ENCODE measurements at regions not wholly inside any gene's neighbourhood (a gene's known extent, or its start where the extent isn't known, plus 50 kb on each side); places are given as distances from the start of the nearest gene placed in this dataset.

DNA sequence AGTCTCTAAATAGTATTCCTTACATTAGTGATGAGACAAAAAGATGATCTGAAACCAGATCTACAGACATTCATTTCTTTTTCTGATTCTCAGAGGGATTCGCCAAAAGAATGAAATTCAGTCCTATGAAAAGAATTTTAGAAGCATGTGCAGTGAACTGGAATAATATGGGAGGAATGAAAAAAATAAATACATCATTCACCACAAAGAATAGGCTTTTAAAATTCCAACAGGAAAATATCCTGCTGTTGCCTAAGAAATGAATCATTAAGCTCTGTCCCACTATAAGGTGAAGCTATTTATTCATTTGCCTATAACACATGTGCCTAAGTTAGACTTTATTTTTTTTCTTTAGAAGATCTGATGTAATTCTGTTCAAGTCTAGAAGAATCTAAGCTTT lies 165.9 kb downstream of the IL15 start:
- no peak for TF ChIP-seq CTCF (conservative IDR thresholded peaks at IDR 0.05; ENCODE audit: low read depth, low read length)

DNA sequence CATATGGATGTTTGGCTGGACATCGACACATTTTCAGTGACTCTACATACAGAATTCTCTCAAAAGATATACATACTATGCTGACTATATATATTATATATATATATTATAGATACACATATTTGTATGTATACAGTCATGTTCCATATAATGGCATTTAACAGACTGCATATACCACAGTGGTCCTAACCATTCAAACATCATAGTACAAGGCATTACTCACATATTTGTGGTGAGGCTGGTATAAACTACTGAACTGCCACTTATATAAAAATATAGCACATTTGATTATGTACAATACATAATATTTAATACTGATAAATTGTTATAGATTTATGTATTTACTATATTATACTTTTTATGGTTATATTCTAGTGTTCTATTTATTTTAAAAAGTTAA lies 168.5 kb downstream of the IL15 start:
- TF ChIP-seq CTCF (conservative IDR thresholded peaks at IDR 0.05; ENCODE audit: low read depth, low read length), result no peak
- no peak for DNase-seq (ENCODE audit: low read depth)
- H3K4me3 ChIP-seq (ENCODE audit: low read depth, low read length), result no peak overlapping the region

More for the DNA sequence above, 165.9 kb downstream of the IL15 start:
- no peak overlapping the region for H3K4me3 ChIP-seq (ENCODE audit: low read depth, low read length)
- DNase-seq (ENCODE audit: low read depth), result peak; percentile 31

DNA sequence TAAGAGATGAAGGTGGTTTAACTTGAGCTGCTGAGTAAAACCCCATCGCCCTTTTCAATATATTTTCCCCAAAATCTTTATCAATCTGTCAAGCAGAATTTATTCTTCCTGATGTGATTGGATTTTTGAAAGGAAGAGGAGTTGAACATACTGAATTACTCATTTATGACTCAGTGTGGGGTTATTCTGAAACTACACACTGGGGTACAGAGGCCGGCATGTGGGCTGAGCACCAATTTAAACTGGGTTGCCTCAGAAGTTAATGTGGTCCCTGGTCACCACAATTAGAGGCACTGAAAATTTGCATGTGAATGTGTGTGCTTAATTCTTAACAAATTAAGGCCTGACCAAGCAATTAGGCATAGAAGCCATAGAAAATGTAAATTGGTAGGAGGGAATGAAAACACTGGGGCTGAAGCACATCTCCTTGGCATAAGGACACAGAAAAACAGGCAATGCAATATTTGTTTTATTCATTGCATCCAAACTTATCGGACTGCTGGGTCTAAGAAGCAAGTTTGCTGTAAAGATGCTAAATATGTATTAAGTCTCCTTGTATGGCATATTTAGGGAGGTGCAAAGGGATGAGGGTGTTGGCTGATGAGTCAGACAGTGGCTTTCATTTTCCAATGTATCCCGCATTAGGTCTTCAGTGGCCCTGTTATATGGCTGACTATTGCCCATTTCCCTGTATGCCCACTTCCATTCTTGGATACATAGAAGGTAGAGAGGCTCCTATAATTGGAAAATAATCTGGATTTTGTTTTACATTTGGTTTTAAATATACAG lies 170.9 kb downstream of the IL15 start:
- TF ChIP-seq CTCF (conservative IDR thresholded peaks at IDR 0.05; ENCODE audit: low read depth, low read length), result no peak

GRCh38 chr4:141810038-141810711 lies 173.8 kb downstream of the IL15 start:
- TF ChIP-seq CTCF (conservative IDR thresholded peaks at IDR 0.05; ENCODE audit: low read depth, low read length), result no peak
- no peak overlapping the region for H3K4me3 ChIP-seq (ENCODE audit: low read depth, low read length)
- DNase-seq (ENCODE audit: low read depth), result no peak

More for the DNA sequence above, 170.9 kb downstream of the IL15 start:
- H3K4me3 ChIP-seq (ENCODE audit: low read depth, low read length), result no peak overlapping the region
- peak; percentile 28 for DNase-seq (ENCODE audit: low read depth)

DNA sequence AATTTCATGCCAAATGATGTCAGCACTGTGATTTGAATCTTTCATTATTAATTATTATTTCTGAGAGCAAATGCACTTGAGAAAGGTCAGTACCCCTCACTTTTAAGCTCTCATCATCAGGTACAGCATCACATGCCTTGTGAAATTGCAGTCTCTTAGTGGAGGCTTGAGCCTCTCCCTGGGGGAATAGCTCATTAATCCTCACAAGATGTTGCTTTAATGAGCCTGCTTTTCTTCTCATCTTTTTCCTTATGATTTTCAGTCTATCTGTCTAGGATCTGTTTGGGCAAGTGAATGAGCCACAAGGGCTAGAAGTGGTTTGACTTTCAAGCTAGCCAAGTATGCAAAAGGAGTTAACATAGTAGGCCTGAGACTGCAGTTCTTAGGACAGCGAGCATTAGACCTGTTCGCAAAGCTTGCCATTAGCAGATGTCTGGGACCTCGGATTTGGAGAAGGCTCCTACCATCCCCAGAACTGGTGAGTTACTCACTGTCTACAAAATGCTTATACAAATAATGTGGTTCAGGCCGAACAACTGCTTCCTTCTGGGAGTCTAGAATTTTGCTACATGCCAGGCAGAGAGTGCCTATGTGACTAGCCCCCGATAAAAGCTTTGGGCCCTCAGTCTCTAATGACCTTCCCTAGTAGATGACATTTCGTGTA lies 174.5 kb downstream of the IL15 start:
- H3K4me3 ChIP-seq (ENCODE audit: low read depth, low read length), result no peak overlapping the region
- DNase-seq (ENCODE audit: low read depth), result no peak
- no peak for TF ChIP-seq CTCF (conservative IDR thresholded peaks at IDR 0.05; ENCODE audit: low read depth, low read length)

DNA sequence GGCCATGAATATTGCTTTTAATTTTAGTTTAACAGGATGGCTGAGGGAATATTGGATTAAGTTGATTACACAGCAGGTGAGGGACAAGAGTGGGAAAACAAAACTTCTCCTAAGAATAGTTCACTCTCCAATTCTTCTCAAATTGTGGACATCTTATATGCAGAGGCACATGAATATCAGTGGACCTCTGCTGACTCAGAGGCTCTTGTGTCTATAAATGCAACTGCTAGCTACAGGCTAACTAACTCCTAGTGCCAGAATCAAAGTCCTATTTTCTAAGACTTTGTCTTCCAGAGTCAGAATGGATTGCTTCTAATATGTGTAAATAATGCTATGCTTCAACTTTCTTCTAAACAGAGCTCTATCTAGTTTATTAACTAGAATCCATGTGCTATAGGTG lies 175.8 kb downstream of the IL15 start:
- DNase-seq (ENCODE audit: low read depth), result no peak
- no peak for TF ChIP-seq CTCF (conservative IDR thresholded peaks at IDR 0.05; ENCODE audit: low read depth, low read length)

More for the DNA sequence above, 175.8 kb downstream of the IL15 start:
- no peak overlapping the region for H3K4me3 ChIP-seq (ENCODE audit: low read depth, low read length)
